HG02759 (cell line): ENCODE measurements at regions not wholly inside any gene's neighbourhood (a gene's known extent, or its start where the extent isn't known, plus 50 kb on each side); places are given as distances from the start of the nearest gene placed in this dataset.

Experiments
- ATAC-seq: cut with Tn5 transposase; IDR thresholded peaks from one replicate; pipeline ENCODE4 v1.9.1; 2021; ENCODE audit warnings: mild to moderate bottlenecking, moderate library complexity; ENCODE audit not compliant: unreplicated experiment

DNA sequence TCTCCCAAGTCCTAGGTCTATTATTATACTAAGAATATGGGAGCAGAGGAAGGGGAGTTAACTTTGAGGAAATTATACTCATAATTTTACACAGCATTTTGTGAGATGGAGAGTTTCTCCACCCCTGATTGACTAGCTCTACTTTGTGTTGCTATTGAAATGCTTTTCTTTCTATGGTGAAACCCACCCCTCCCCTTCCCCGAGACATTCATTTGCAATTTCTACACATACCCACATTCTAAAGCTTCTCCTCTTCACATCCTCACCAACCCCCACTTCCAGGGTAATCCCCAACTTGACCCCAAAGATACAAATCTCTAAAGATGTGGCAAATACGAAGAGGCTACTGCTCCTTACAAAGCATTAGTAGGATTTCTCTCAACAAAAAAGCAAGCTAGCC lies 992.2 kb downstream of the BCL11A start:
- no peak for ATAC-seq

DNA sequence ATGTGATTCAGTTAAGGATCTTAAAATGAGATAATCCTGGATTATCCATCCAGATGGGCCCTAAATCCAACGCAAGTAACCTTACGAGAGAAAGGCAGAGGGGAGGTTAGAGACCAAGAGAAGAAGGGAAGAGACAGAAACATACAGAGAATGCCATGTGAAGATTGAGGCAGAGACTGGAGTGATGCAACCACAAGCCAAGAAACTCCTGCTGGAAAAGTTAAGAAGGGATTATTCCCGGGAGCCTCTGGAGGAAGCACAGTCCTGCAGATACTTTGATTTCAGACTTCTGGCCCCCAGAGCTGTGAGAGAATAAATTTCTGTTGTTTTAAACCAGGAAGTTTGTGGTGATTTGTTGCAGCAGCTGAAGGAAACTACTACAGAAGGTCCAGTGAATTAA lies 992.7 kb downstream of the BCL11A start:
- ATAC-seq = no peak

DNA sequence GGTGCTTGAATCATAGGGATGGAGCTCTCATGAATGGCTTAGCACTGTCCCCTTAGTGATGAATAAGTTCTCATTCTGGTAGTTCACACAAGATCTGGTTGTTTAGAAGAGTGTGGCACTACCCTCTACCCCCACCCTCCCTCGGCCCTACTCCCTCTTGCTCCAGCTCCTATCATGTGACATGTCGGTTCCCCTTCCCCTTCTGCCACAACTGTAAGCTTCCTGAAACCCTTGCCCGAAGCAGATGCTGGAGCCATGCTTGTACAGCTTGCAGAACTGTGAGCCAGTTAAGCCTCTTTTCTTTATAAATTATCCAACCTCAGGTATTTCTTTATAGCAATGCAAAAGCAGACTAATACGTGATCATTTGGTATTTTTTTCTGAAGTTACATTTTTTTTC lies 1012.6 kb downstream of the BCL11A start:
- no peak for ATAC-seq

DNA sequence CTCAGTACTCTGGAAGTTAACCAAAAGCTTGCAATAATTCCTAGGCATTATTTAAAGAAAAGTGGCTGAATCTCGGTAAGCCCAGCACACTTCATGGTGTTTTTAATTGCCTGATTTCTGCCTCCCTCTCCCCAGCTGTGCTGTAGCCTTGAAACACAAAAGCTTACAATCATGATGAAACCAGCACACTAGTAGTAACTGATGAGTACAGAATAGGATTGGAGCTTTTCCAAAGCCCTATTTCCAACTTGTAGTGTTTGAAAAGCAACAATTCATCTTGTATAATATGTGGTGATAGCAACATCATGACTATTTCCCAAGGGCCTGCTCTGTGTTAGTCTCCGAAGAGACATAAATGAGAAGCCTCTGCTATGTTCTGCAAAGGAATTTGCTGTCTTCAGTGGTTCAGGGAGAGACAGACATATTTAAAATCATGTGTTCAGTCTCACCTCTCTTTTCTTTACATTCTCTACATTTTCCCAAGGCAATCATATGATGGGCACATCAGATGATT lies 1015.0 kb downstream of the BCL11A start:
- no peak for ATAC-seq

DNA sequence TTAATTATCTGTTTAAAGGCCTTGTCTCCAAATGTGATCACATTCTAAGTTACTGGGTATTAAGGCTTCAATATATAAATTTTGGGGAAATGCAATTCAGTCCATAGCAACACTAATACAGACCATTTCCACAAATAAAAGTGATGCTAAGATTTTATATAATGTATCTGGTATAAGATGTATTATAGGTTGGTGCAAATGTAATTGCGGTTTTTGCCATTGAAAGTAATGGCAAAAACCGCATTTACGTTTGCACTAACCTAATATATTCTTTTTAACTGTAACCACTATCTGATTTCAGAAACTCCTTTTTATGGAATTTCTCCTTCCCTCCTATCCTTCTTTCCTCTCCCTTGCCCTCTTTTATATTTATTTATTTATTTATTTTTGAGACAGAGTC lies 1020.6 kb downstream of the BCL11A start:
- ATAC-seq = no peak

DNA sequence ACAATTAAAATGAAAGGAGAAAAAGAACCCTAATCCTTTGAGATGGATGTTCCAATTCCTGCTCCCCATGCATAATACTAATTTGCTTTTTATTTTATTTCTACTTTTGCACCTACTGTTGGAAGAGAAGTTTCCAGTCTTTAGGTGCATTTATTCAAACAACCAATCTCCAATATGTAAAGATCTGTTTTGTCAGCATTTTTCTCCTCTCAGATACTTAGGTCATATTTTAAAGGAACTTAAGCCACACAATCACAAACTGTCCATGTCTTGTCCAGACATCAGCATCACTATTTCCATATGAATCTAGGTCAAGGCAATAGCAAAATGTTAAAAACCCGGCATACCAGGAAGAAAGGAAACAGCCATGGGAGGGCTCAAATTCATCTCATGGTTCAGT lies 1023.2 kb downstream of the BCL11A start:
- no peak for ATAC-seq

DNA sequence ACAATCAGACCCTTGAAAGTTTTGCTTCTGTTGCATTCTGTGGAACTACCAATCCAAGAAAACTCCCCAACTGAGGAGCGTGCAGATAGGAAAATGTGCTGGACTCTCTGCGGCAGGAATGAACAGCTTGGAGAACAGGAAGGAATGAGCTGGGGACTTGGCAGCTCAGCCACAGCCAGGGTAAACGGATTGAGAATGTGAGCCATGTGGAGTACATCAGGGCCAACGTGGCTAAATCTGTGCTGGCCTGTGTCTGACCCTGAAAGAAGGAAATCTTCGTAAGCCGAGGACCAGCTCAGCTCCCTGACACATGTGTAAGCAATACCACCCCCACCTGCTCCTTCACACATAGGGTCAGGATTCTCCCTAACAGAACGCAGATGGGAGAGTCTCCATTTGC lies 1023.7 kb downstream of the BCL11A start:
- no peak for ATAC-seq

DNA sequence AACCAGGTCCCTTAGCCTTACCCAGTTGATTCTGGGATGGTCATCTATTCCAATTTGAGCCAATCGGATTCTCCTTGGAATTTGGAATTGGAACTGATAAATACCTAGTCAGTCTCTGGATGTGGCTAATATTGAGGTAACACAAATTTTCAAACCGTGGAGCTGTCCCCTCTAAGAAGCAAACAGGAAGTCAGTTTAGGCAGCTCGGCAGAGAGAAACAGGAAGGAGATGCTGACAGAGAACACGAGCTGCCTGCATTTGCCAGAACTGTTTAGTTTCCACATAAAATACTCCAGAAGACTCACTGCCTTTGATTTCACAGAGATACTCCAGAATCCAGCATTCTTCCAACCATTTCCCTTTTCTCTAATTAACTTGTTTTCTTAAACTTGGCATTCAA lies 1024.9 kb downstream of the BCL11A start:
- no peak for ATAC-seq

DNA sequence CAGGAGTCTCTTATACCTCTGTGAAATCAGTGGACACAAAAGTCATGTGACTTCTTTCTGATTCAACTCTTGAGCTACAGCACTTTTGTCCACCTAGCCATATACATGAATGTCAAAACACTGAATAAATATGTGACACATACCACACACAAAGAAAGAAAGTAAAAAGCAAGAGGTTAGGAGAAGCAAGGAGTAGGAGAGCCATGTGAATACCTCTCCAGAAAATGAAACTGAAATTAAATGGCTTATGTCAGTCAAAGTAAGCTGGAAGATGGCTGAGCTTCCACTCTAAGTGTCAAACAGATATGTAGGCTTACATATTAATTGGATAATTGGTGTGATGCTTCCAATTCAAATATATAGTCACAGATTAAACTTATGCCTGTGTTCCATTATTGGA lies 1050.5 kb downstream of the BCL11A start:
- ATAC-seq = no peak

DNA sequence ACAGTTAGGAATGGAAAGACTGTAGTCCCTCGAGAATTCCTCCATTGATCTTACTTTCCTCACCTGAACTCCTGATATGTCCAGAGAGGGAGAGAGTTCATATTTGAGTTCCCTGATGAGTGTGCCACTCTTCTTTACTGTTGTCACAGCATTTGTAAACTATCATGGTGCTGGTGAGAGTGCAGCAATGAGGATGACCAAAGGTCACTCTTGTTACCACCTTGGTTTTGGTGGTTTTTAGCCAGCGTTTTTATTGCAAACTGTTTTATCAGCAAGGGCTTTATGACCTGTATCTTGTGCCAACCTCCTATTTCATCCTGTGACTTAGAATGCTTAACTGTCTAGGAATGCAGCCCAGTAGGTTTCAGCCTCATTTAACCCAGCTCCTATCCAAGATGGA lies 1062.5 kb downstream of the BCL11A start:
- ATAC-seq = no peak

DNA sequence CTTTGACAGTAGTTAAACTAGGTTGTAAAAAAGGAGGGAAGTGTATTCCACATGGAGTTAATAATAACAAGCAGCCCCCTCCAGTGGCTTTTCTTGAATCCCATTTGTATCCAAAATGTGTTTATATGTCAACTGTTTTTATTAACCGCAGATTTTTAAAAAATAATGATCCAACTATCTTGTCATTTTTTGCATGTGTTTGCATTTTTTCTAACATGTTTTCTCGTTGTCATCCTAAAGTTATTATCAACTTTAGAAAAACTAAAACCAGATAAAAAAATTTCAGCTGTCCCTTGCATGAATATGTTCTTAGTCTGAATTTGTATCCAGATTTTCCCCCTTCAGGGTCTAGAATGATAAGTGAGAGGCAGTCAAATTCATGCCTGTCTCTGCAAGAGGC lies 1063.3 kb downstream of the BCL11A start:
- no peak for ATAC-seq

DNA sequence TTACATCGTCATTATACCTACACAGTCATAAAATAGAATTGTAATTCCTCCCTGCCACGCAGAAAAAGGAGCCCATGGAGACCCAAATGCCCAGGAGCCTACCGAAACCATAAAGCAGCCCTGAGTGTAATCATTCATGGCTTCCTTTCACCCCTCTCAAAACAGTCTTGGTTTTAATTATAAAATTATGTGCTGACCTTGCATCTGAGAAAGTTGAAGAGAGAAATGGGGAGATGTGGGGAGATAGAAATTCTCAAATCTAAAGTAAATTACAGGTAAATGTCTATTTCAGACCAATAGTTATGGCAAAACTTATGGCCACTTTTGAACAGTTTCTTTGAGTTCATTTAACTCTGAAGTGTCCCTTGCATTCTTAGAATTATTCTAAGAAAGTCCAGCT lies 1068.8 kb downstream of the BCL11A start:
- ATAC-seq = no peak

DNA sequence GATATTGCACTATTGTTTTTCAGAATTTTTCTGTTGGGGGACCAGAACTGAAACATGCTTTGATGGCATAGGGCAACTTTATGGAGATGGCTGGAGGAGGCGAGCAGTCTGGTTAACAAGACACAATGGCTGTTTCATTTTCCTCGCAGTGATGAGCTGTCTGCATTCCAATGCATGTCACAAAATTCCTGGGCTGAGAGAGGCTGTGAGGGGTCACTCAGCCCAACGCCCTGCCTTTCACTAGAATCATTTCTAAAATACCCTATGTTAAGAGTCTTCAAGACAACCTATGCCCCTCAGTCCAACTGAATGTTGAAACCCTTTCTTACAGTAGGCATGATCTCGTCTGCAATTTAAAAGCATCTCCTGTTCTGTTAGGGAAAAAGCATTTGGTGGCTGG lies 1090.0 kb downstream of the BCL11A start:
- ATAC-seq = no peak

DNA sequence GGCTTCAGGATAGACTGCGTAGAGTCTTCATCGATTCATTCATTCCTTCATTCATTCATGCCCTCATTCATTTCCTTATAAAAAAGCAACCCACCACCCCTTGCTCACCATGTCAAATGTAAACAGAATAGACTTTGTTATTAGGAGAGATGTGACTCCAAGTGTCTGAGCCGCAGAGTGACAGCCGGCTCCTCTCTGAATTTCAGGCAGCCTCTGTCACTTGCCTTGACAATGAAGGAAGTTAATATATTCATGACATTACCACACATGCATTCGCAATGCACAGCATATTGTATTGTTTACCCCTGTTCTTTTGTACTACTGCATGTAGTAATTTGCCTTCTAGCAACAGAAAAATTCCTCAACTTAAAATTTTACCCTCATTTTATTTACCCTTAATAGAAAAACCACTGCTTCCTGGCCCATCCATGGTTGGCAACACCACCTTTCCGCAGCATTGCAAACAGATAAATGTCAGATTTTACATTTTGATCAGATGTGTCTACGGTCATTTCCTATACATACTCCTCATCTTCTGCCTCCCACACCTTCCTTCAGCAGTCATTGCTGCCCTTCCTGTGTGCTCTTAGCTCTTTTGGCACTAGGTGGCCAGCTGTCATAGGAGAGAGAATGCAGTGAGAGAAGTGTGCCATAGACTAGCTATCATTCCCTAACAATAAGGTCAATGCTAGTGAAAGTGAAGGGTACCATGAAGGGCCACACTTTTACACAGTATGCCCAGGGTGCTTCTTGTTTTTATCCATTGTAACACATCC lies 1090.8 kb downstream of the BCL11A start:
- ATAC-seq = no peak

DNA sequence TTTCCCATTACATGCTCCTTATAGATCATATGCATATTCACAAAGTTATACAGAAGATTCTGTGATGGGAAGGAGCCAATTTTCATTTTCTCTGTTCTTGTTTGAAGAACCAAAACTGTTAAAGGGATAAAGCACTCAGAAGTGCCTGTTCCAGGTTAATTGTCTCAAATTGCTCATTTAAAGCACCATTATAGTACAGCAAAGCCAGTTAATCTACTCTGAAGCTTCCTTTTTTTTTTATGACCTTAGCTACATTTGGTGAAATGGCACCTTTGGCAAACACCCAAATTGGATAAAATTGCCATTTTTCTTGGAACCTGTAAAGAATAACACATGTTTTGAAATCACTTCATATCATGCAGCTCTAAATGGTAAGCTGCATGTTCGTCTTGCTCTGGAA lies 1092.3 kb downstream of the BCL11A start:
- ATAC-seq = no peak

DNA sequence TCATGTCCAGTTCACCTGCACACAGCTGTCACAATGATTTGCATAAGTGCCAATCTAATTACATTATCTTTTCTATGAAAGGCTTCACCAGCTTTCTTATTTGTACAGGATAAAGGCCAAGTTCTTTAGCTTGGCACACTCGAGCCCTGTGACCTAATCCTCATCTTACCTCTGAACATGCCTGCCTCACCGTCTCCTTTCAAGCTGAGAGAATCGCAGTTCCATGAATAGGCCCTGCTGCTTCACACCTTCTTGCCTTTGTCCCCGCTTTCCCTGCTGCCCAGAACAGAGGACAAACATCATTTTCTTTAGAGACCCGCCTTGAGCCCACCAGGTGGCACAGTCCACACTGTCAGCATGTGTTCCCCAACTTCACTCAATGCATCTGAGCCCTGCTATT lies 1094.7 kb downstream of the BCL11A start:
- no peak for ATAC-seq

DNA sequence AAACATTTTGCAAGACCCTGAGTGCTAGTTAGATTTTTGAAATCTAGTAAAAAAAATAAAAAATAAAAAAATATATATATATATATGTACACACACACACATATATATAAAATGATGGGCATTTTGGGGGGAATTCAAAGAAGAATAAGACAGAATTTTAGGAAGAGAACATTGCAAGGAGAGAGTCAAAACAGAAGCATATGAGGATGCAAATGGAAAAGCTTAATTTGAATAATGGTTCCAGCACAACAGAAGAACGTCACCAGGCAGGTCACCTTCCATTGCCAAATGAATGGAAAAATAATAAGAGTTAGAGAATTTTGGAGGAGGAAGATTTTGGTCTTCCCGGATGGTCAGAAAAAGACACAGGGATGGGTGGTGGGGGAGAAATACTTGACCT lies 1097.2 kb downstream of the BCL11A start:
- no peak for ATAC-seq

DNA sequence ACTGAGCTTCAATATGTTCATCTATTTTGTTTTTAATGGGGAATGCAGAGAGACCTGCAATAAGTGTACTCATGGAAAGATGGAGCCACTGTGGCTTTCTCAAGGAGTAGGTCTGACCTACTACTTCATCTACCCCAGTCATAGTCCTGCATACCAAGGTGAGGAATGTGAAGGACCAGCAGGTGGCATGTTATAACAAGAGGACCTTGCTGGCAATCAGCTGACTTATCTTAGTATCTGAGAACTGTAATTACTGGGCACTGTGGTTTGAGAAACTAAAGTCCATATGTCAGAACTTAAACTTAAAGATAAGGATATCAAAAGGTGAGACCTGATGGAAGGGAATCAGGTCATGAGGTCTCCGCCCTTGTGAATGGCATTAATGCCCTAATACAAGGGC lies 1104.2 kb downstream of the BCL11A start:
- no peak for ATAC-seq

DNA sequence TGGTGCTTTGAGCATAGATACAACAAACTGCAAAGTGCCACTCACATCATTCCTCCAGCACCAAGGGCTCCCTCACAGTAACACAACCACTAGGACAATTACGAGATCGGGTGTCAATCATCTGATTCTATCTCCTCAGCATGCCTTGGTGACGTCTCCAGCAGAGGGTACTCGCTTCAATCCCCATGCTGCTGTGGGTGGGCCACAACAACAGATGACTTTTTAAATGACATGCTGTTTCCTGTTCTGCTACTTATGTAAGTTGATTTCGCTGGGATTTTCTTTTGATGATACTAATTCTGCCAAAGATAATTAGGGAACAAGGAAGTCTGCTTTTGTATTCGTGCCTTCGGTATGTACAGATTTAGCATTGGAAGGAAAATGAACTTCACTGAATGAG lies 1113.0 kb downstream of the BCL11A start:
- no peak for ATAC-seq

DNA sequence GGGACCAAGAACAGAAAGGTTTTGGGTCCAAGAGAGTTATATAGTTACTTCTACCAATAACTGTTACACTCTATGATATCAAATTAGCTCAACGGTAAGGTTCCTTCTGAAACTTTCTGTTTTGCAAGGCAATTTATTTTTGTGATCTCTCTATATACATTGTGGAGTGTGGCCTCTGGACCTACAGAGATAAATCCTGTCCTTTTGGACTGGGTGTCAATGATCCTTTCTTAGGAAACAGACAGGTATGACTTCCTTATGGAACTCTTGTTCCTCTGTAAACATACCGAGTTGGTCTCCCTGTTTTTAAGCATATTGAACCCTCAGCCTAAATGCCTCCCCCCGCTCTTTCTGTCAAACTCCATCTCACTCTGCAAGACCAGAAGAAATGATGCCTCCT lies 1117.8 kb downstream of the BCL11A start:
- no peak for ATAC-seq

DNA sequence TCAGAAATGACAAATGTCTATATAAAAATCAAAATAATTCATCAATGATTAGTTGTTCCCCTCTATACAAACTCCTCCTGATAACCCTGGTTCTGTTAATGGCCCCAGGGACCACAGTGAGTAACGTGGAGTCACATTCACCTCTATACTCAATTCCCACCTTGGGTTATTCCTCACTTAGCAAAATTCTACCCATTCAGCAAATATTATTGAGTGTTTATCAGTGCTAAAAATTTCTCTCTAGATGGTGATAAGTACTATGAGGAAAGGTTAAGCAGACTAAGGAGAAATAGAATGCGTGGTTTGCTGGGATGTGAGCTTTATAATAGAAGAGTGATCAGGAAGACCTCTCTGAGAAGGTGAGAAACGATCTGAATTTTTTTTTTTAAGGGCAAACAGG lies 1124.5 kb downstream of the BCL11A start:
- no peak for ATAC-seq

DNA sequence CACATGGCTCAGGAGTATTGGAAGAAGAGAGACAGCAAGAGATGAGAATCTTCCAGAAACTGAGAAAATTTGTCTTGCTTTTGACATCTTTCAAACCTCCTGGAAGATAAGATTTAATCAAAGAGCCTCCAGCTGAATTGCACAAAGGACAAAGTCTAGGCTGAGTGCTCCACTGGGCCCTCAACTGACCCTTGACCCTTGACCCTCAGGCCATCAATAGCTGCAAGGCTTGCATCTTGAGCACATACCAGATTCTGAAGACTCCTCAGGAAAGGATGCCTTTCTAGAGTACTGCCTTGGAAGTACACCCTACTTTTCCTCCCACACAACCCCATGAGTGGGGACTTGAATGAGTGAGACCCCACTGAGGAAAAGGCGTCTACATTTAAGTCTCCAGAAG lies 1125.5 kb downstream of the BCL11A start:
- no peak for ATAC-seq

DNA sequence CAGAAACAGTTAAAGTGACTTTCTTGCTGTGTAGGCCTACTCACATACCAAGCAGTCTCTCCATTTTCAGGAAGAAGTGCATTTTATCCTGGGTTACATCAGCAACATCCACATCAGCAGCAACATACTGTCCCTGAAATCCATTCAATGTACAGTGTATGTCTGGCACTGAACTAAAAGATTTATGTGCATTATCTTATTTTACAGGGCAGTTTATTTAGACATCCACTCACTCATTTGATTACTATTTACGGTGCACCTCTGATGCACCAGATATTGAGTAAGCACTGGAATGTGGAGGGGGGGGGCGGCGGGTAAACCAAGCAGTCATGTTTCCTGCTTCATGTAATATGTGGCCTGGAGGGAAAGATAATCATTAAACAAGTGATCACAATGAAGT lies 1128.2 kb downstream of the BCL11A start:
- no peak for ATAC-seq
